AG09309 (cell line): ENCODE measurements at regions not wholly inside any gene's neighbourhood (a gene's known extent, or its start where the extent isn't known, plus 50 kb on each side); places are given as distances from the start of the nearest gene placed in this dataset.

Experiments
- DNase-seq: peaks from one replicate; pipeline ENCODE4 v3.0.0-alpha.2; 2010; ENCODE audit warnings: low read depth
- H3K4me3 ChIP-seq: 2 replicates; pipeline ENCODE4 v1.5.1; 2011; ENCODE audit warnings: mild to moderate bottlenecking, low read depth, low read length, moderate library complexity; ENCODE audit not compliant: control insufficient read depth
- TF ChIP-seq, protein P1 (sequence below): IDR thresholded peaks from 2 replicates; pipeline ENCODE4 v1.5.1; 2011; ENCODE audit warnings: mild to moderate bottlenecking, low read depth, low read length, inconsistent platforms; ENCODE audit not compliant: insufficient read depth, control insufficient read depth; ENCODE audit errors: missing control alignments

DNA sequence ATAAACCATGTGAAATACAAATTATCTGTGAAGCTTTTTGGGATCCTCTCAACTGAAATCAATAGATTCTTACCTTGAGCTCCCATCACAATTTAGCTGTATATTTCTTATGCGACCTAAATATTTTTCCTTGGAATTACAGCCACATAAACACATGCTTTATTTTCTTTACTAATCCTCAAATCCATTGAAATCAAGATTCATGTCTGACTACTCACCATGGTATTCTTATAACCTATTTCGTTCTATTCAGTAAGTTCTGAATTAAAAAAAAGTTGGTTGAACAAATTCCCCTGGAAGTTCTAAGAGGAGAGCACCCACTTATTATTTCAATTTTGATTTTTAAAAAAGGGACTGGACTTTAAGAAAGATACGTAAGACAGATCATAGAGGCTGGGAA is 292.1 kb upstream of the ATP2B1 start:
- DNase-seq: no peak
- no peak overlapping the region for H3K4me3 ChIP-seq
- TF ChIP-seq, protein P1, sequence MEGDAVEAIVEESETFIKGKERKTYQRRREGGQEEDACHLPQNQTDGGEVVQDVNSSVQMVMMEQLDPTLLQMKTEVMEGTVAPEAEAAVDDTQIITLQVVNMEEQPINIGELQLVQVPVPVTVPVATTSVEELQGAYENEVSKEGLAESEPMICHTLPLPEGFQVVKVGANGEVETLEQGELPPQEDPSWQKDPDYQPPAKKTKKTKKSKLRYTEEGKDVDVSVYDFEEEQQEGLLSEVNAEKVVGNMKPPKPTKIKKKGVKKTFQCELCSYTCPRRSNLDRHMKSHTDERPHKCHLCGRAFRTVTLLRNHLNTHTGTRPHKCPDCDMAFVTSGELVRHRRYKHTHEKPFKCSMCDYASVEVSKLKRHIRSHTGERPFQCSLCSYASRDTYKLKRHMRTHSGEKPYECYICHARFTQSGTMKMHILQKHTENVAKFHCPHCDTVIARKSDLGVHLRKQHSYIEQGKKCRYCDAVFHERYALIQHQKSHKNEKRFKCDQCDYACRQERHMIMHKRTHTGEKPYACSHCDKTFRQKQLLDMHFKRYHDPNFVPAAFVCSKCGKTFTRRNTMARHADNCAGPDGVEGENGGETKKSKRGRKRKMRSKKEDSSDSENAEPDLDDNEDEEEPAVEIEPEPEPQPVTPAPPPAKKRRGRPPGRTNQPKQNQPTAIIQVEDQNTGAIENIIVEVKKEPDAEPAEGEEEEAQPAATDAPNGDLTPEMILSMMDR: no peak

DNA sequence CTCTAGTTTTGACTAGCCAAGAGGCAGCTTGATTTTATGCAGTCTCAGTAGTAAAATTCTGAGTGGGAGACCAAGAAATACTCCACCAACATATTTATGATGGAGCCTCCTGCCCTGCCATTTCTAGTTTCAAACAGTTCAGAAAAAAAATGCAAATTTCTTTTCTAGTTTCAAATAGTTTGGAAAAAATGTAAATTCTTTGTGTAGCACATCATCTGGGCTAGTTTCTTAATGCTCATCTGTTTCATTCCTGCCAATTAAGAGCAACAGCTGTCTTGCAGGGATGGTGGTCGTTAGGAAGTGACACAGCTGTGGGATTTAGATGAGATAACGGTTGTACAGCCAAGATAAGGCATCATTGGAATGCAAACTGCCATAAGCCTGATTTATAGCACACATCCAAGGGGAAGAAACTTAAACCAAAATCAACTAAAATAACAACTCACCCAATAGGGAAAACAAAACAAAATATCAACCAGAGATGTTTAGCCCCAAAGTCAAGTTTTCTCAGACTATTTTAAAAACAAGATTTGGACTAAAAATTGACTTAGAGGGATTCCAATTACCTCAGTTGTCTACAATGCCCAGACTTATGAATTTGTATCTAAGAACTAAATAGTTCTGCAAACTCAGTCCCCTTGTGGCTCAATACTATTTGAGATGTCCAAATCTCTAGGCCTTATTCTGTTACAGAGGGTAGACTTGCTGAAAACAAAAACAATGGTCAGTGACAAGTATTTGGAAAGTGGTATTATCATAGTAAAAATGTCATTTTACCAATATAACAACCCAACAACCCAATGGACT is 291.3 kb upstream of the ATP2B1 start:
- no peak overlapping the region for H3K4me3 ChIP-seq
- peak; percentile 77 for DNase-seq
- TF ChIP-seq, protein P1: no peak

DNA sequence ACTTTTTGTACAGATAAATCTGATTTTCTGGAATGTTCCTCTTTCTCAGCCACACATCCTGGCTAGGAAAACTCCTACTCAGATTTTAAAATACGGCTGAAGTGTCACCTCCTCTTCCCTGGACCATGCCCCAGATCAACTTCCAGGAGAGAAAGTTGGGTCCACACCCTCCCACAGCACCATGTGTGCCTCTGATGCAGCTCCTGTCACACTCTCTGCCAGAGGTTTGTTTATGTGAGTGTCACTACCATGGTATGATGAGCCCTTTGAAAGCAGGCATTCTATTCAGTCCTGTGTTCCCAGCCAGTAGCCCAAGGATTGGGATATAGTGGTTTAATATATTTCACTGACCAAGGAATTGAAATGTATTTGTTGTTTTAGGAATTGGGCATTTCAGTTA is 287.2 kb upstream of the ATP2B1 start:
- TF ChIP-seq, protein P1: no peak
- H3K4me3 ChIP-seq: no peak overlapping the region
- DNase-seq: no peak

DNA sequence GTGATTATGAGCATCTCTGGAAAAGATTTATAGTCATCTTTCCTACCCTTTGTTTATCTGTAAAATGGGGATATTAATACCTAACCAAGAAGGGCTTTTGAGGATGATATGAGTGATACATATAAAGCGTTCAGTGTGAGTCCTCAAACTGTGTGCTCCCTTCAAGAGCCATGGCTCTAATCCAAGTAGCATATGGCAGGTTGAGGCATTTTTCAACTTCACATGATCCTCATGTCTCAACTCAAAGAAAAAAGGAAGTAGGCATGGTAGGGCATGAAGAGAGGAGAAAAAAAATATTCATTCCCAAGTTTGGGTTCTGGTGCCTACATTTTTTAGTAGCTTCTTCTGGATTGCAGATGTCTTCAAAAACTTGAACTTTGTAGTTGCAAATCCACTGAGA is 286.3 kb upstream of the ATP2B1 start:
- no peak for DNase-seq
- TF ChIP-seq, protein P1: no peak
- no peak overlapping the region for H3K4me3 ChIP-seq

DNA sequence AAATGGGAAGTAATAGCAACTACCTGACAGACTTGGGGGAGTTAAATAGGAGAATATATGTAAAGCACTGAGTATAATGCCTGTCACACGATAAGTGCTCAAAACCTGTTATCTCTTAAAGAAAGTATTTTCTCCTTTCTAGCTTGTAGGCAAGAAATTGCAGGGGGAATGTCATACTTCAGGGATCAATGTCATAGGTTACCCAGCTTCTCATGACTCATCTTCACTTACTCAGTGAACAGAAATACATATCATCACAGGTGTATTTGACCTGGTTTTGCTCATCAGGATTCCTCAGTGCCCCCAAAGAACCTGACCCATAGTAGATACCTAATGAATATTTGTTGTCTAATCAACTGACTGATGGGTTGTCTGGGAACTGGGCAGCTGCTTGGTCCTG is 285.0 kb upstream of the ATP2B1 start:
- DNase-seq: no peak
- H3K4me3 ChIP-seq: no peak overlapping the region
- TF ChIP-seq, protein P1: no peak

DNA sequence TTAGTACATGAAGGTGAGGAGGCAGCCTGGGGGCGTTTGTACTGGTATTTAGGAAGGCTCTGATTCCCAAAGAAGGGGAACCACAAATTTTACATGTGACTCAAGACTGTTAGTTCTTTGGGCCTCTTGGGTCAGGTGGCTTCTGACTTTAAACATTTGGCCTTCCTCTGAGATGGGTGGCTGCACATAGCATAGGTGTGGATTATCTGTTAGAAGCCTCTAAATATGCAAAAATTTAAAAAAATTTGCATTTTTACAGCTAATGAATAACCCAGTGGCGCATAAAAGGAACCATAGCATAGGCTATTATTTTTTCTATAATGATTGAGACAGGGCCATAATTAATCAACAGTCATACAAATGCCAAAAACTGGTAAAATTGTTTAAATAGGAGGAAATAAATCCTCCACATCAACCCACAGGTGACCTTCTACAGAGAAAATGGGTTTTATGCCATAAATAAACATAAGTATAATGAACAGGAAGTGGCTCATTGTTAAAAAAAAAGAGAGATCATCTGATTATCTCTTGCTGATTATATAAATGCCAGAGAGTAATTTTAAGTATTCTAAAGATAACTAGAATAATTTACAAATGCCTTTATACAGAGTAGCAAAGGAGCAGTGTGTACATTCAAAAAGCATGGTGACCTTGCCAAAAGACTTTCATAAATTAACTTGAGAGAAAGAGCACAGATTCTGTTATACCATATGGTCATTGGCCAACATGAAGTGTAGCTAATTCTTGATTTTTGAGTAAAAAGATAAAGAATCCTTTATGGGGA is 284.2 kb upstream of the ATP2B1 start:
- TF ChIP-seq, protein P1: no peak
- no peak for DNase-seq
- no peak overlapping the region for H3K4me3 ChIP-seq
